Thoracic aorta (tissue), 2 donors: ENCODE measurements at regions not wholly inside any gene's neighbourhood (a gene's known extent, or its start where the extent isn't known, plus 50 kb on each side); places are given as distances from the start of the nearest gene placed in this dataset.

Experiments
- ATAC-seq: fragments of 150-250 bp; one replicate; pipeline ENCODE4 v1.8.0; 2017; ENCODE audit warnings: low read depth; ENCODE audit not compliant: insufficient number of reproducible peaks, low FRiP score
- DNase-seq: peaks from one replicate; pipeline ENCODE4 v3.0.0-alpha.2; 2020; ENCODE audit warnings: low spot score
- H3K27ac ChIP-seq, 2 donors: fragments of 200-600 bp; sonication (generic); 1 replicate in 1 of 2; 2 replicates in 1 of 2; pipeline ENCODE4 v1.5.1; 2016; ENCODE audit warnings: mild to moderate bottlenecking in 2 of 2, moderate library complexity in 2 of 2
- H3K27me3 ChIP-seq: fragments of 200-600 bp; sonication (generic); replicated peaks from 2 replicates; pipeline ENCODE4 v1.6.0; 2016; ENCODE audit warnings: mild to moderate bottlenecking; ENCODE audit not compliant: insufficient read depth
- H3K36me3 ChIP-seq: fragments of 200-600 bp; sonication (generic); one replicate; pipeline ENCODE4 v1.5.1; 2016
- H3K4me1 ChIP-seq, 2 donors: fragments of 200-600 bp; sonication (generic); 1 replicate in 1 of 2; 2 replicates in 1 of 2; pipeline versions ENCODE4 v1.5.1 to v1.6.0; 2016; ENCODE audit warnings: low read depth in 2 of 2, mild to moderate bottlenecking in 1 of 2; ENCODE audit not compliant: control insufficient read depth in 1 of 2
- H3K4me3 ChIP-seq: fragments of 200-600 bp; sonication (generic); 2 replicates; pipeline ENCODE4 v1.5.1; 2016; ENCODE audit warnings: mild to moderate bottlenecking
- H3K9me3 ChIP-seq: fragments of 200-600 bp; sonication (generic); 2 replicates; pipeline ENCODE4 v1.5.1; 2016
- TF ChIP-seq, protein P1 (sequence below): fragments of 200-600 bp; sonication (generic); IDR thresholded peaks from one replicate; pipeline ENCODE4 v1.5.1; 2019; ENCODE audit warnings: antibody characterized with exemption

DNA sequence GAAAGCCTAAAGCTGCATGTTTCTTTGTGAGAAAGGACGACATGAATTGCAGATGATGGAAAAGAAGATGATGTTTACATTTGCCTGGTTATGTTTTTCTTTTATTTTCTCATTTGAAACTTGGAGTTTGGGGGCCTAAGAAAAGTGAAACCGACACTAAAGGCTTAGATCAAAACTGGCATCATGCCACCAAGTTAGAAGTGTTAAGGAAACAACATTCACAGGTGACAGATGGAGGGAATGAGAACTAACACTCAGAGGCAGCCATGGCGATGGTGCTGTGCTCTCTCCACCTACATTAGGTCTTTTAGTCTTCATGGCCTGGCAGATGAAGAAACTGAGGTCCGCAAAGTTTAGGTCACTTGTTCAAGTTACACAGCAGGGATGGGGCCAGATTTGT is 923.6 kb downstream of the TUSC7 start:
- no peak overlapping the region for H3K27ac ChIP-seq
- TF ChIP-seq, protein P1, sequence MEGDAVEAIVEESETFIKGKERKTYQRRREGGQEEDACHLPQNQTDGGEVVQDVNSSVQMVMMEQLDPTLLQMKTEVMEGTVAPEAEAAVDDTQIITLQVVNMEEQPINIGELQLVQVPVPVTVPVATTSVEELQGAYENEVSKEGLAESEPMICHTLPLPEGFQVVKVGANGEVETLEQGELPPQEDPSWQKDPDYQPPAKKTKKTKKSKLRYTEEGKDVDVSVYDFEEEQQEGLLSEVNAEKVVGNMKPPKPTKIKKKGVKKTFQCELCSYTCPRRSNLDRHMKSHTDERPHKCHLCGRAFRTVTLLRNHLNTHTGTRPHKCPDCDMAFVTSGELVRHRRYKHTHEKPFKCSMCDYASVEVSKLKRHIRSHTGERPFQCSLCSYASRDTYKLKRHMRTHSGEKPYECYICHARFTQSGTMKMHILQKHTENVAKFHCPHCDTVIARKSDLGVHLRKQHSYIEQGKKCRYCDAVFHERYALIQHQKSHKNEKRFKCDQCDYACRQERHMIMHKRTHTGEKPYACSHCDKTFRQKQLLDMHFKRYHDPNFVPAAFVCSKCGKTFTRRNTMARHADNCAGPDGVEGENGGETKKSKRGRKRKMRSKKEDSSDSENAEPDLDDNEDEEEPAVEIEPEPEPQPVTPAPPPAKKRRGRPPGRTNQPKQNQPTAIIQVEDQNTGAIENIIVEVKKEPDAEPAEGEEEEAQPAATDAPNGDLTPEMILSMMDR: no peak
- H3K36me3 ChIP-seq: no peaks in the 10 kb centered on the region
- no peak overlapping the region for H3K4me3 ChIP-seq
- H3K4me1 ChIP-seq: peaks cover 7 to 12% of the 10 kb centered on the region in 2 donors
- DNase-seq (no peak), ATAC-seq (no peak)
- no peaks in the 10 kb centered on the region for H3K9me3 ChIP-seq
- H3K27me3 ChIP-seq: no peaks in the 10 kb centered on the region

DNA sequence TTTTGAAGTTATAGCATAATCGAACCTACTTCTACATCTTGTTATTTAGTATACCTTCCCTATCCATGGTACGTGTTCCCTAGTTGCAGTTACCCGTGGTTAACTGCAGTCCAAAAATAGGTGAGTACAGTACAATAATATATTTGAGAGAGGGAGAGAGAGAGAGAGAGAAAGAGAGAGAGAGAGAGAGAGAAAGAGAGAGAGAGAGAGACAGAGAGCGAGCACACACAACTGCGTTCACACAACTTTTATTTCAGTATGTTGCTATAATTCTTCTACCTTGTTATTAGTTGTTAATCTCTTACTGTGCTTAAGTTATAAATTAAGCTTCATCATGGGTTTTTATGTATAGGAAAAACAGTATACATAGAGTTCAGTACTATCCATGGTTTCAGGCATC is 928.1 kb downstream of the TUSC7 start:
- ATAC-seq: no peak
- DNase-seq: no peak
- Histone ChIP-seq H3K36me3 (no peaks in the 10 kb centered on the region), H3K27me3 (no peaks in the 10 kb centered on the region), H3K9me3 (no peaks in the 10 kb centered on the region), H3K4me1 (no peaks in the 10 kb centered on the region), H3K4me3 (no peak overlapping the region), H3K27ac (no peak overlapping the region)
- TF ChIP-seq, protein P1: no peak

DNA sequence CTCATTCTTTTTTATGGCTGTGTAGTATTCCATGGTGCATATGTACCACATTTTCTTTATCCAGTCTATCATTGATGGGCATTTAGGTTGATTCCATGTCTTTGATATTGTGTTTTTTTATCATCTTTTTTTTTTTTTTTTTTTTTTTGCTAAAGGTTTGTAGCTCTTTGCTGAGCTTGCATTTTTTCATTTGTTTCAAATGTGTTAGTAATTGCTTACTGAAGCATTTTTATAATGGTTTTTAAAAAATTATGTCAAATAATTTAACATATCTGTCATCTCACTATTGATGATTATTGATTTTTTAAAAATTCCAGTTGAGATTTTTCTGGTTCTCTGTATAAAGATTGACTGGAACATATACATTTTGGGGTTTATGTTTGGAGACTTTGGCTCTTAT is 934.6 kb downstream of the TUSC7 start:
- no peaks in the 10 kb centered on the region for H3K36me3 ChIP-seq
- TF ChIP-seq, protein P1: no peak
- H3K27ac ChIP-seq: no peak overlapping the region
- no peak overlapping the region for H3K4me3 ChIP-seq
- H3K9me3 ChIP-seq: no peaks in the 10 kb centered on the region
- no peaks in the 10 kb centered on the region for H3K27me3 ChIP-seq
- ATAC-seq (no peak), DNase-seq (no peak)
- H3K4me1 ChIP-seq: no peaks in the 10 kb centered on the region

DNA sequence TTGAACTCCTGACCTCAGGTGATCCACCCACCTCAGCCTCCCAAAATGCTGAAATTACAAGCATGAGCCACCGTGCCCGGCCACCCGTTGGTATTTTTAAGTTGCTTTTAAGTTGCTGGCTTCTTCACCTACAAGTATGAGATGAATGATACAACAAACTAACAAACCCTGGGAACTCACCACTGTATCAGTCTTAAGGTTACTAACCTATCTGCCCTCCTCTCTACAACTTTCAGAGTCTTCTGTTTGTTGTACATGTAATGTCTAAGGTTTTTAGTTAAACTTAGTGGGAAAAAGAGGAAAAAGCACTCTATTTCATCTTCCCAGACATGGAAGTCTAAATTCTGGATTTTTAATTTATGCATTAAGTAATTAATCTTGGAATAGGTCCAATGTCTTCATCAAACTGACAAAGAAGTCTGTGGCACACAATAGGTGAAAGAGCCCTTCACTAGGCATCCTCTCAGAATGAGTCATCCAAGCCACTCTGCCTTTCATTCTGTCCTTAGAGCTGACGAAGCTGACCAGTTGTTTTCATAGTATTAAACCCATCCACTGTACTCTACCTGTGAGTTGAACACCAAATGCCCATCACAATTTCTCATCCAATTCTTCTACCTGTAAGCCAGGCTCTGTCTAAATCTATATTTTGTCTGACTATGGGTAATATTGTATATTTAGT is 936.1 kb downstream of the TUSC7 start:
- Histone ChIP-seq H3K36me3 (no peaks in the 10 kb centered on the region), H3K27me3 (no peaks in the 10 kb centered on the region), H3K27ac (no peak overlapping the region), H3K9me3 (no peaks in the 10 kb centered on the region), H3K4me1 (peaks cover 2 to 7% of the 10 kb centered on the region in 2 donors), H3K4me3 (no peak overlapping the region)
- TF ChIP-seq, protein P1: no peak
- no peak for ATAC-seq
- DNase-seq: no peak

DNA sequence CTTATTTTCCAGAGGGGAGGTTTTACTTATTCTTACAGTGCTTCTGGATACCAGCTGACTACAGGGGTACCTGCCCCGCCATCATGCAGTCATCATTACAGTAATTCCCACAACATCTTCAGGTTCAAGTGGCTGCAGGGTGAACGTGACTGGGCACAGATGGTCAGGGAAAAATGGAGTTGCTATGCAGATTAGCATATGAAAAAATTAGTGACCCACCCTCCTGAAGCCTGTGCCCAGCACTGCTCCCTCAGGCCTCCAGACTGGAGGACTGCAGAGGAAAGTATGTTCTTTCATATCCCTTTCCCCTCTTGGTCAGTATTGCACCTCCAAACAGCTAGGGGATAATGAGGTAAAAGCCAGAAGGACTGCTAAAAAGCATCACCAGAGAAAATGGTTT is 937.9 kb downstream of the TUSC7 start:
- Histone ChIP-seq H3K9me3 (no peaks in the 10 kb centered on the region), H3K27ac (no peak overlapping the region), H3K27me3 (no peaks in the 10 kb centered on the region), H3K4me1 (peaks cover 15 to 19% of the 10 kb centered on the region in 2 donors), H3K36me3 (no peaks in the 10 kb centered on the region), H3K4me3 (no peak overlapping the region)
- TF ChIP-seq, protein P1: no peak
- ATAC-seq (no peak), DNase-seq (no peak)
